Body of pancreas (tissue), 4 donors: ENCODE measurements at regions not wholly inside any gene's neighbourhood (a gene's known extent, or its start where the extent isn't known, plus 50 kb on each side); places are given as distances from the start of the nearest gene placed in this dataset.

Experiments used
- CTCF ChIP-seq, 7 experiments: fragments of 450-650 bp in 4 of 7; fragments of 200-600 bp in 3 of 7; sonication (generic) in 3 of 7; IDR thresholded peaks; one replicate each; pipeline ENCODE4 v1.5.1; 2016 to 2019; ENCODE audit warnings: antibody characterized with exemption in 7 of 7
- POLR2A ChIP-seq, 3 donors: fragments of 450-650 bp; IDR thresholded peaks; one replicate each; pipeline ENCODE4 v1.6.1; 2016; ENCODE audit warnings: antibody characterized with exemption in 3 of 3, mild to moderate bottlenecking in 2 of 3

GRCh38 chr4:1571165-1572009, 112.7 kb downstream of the FAM53A start:
- no peak for TF ChIP-seq POLR2A (IDR thresholded peaks at IDR 0.05)
- no peak for TF ChIP-seq CTCF (IDR thresholded peaks at IDR 0.05)
